ENCODE measurements at regions not wholly inside any gene's neighbourhood (a gene's known extent, or its start where the extent isn't known, plus 50 kb on each side); places are given as distances from the start of the nearest gene placed in this dataset.

GRCh38 chr2:216960671-216961268 lies 100.9 kb upstream of the TNP1 start:
- DNase-seq (ENCODE audit: low read depth): no peak
- no peak overlapping the region for H3K4me3 ChIP-seq (ENCODE audit: control insufficient read depth, low read depth, low read length)
- no peak for TF ChIP-seq CTCF (IDR thresholded peaks at IDR 0.05; ENCODE audit: control insufficient read depth, insufficient read depth, low read depth, low read length, missing control alignments)

GRCh38 chr2:216959433-216959832 lies 99.6 kb upstream of the TNP1 start:
- DNase-seq (ENCODE audit: low read depth): no peak

GRCh38 chr2:216956820-216957493 lies 97.1 kb upstream of the TNP1 start:
- no peak for DNase-seq (ENCODE audit: low read depth)

More at GRCh38 chr2:216959433-216959832, 99.6 kb upstream of the TNP1 start:
- no peak overlapping the region for H3K4me3 ChIP-seq (ENCODE audit: control insufficient read depth, low read depth, low read length)
- TF ChIP-seq CTCF (IDR thresholded peaks at IDR 0.05; ENCODE audit: control insufficient read depth, insufficient read depth, low read depth, low read length, missing control alignments): no peak

GRCh38 chr2:216951171-216951570 lies 91.3 kb upstream of the TNP1 start:
- DNase-seq (ENCODE audit: low read depth): no peak

More at GRCh38 chr2:216956820-216957493, 97.1 kb upstream of the TNP1 start:
- no peak for TF ChIP-seq CTCF (IDR thresholded peaks at IDR 0.05; ENCODE audit: control insufficient read depth, insufficient read depth, low read depth, low read length, missing control alignments)
- H3K4me3 ChIP-seq (ENCODE audit: control insufficient read depth, low read depth, low read length): no peak overlapping the region

GRCh38 chr2:216950547-216950946 lies 90.7 kb upstream of the TNP1 start:
- no peak overlapping the region for H3K4me3 ChIP-seq (ENCODE audit: control insufficient read depth, low read depth, low read length)
- DNase-seq (ENCODE audit: low read depth): no peak
- no peak for TF ChIP-seq CTCF (IDR thresholded peaks at IDR 0.05; ENCODE audit: control insufficient read depth, insufficient read depth, low read depth, low read length, missing control alignments)

More at GRCh38 chr2:216951171-216951570, 91.3 kb upstream of the TNP1 start:
- no peak for TF ChIP-seq CTCF (IDR thresholded peaks at IDR 0.05; ENCODE audit: control insufficient read depth, insufficient read depth, low read depth, low read length, missing control alignments)
- H3K4me3 ChIP-seq (ENCODE audit: control insufficient read depth, low read depth, low read length): no peak overlapping the region

GRCh38 chr2:216949700-216950413 lies 90.0 kb upstream of the TNP1 start:
- TF ChIP-seq CTCF (IDR thresholded peaks at IDR 0.05; ENCODE audit: control insufficient read depth, insufficient read depth, low read depth, low read length, missing control alignments): no peak
- DNase-seq (ENCODE audit: low read depth): no peak
- H3K4me3 ChIP-seq (ENCODE audit: control insufficient read depth, low read depth, low read length): no peak overlapping the region
